MCF 10A (cell line): ENCODE measurements at regions not wholly inside any gene's neighbourhood (a gene's known extent, or its start where the extent isn't known, plus 50 kb on each side); places are given as distances from the start of the nearest gene placed in this dataset.
"Not testable (repeated sequence)": the region's sequence is repeated elsewhere in the genome, so short reads cannot be mapped to it uniquely, and the experiment has no call there.

Experiments used
- BruUV-seq: library from RNA; stranded (reverse); fragments of 400-500 nt; replicated peaks from 2 replicates; lab custom pipeline; 2021; lab: Mats Ljungman, UMichigan
- CTCF ChIA-PET: fragments of 300-600 bp; sonication (Branson Sonifier 250); formaldehyde crosslinking; extraction: SDS; loops from one replicate; lab custom pipeline; 2021; ENCODE audit warnings: antibody characterized with exemption, inconsistent platforms; lab: Yijun Ruan, JAX
- POLR2A ChIA-PET: fragments of 300-600, 350-650 bp; sonication (Branson Sonifier 250); formaldehyde crosslinking; extraction: SDS; loops from one replicate; lab custom pipeline; 2020; ENCODE audit warnings: antibody characterized with exemption, inconsistent platforms; lab: Yijun Ruan, JAX
- DNase-seq: peaks from one replicate; pipeline ENCODE4 v3.0.0-alpha.2; 2018; ENCODE audit not compliant: unreplicated experiment
- H3K27ac Mint-ChIP-seq: one replicate; pipeline ENCODE4 v1.8.0; 2022; ENCODE audit warnings: mild to moderate bottlenecking, low read depth, mixed read lengths; ENCODE audit not compliant: unreplicated experiment
- H3K27me3 Mint-ChIP-seq: one replicate; pipeline ENCODE4 v1.8.0; 2022; ENCODE audit warnings: mixed read lengths; ENCODE audit not compliant: insufficient read depth, unreplicated experiment
- H3K36me3 Mint-ChIP-seq: one replicate; pipeline ENCODE4 v1.8.0; 2022; ENCODE audit warnings: mild to moderate bottlenecking, moderate library complexity, mixed read lengths; ENCODE audit not compliant: insufficient read depth, unreplicated experiment
- H3K4me1 Mint-ChIP-seq: one replicate; pipeline ENCODE4 v1.8.0; 2022; ENCODE audit warnings: mixed read lengths; ENCODE audit not compliant: insufficient read depth, unreplicated experiment
- H3K4me3 Mint-ChIP-seq: one replicate; pipeline ENCODE4 v1.8.0; 2022; ENCODE audit warnings: mild to moderate bottlenecking, moderate library complexity, mixed read lengths; ENCODE audit not compliant: unreplicated experiment
- H3K9me3 Mint-ChIP-seq: one replicate; pipeline ENCODE4 v1.8.0; 2022; ENCODE audit warnings: mixed read lengths; ENCODE audit not compliant: unreplicated experiment
- CTCF ChIP-seq: fragments of 200-600 bp; IDR thresholded peaks from one replicate; pipeline ENCODE4 v1.8.0; 2022; ENCODE audit warnings: antibody characterized with exemption, mild to moderate bottlenecking; ENCODE audit not compliant: unreplicated experiment
- intact Hi-C: fragments of 100-400 bp; cut with micrococcal nuclease; formaldehyde crosslinking; loops from 2 replicates; pipeline ENCODE4 v1.14.1; 2022

GRCh38 chr3:189375532-189375931 is 203.8 kb downstream of the TPRG1 start:
- ChIA-PET POLR2A (interaction anchor here (0.9 to 1.3 kb wide), 3 partner anchors 14 to 22 kb away, joined by 3 to 4 read pairs (median 3); no protein-coding TSS in a partner anchor), CTCF (interaction anchor here (1.5 kb wide), 1 partner anchor 66 kb away, joined by 3 read pairs; no protein-coding TSS in a partner anchor)
- no TSS peak for BruUV-seq
- intact Hi-C loops: no loop called here
- Mint-ChIP-seq H3K27me3 (no peaks in the 10 kb centered on the region), H3K36me3 (no peaks in the 10 kb centered on the region), H3K27ac (no peak overlapping the region), H3K9me3 (no peaks in the 10 kb centered on the region), H3K4me3 (no peak overlapping the region), H3K4me1 (no peaks in the 10 kb centered on the region)
- DNase-seq: no peak
- no peak for TF ChIP-seq CTCF

- H3K4me1 Mint-ChIP-seq: peaks cover 4% of the 10 kb centered on the region
- TF ChIP-seq CTCF: no peak
- intact Hi-C loops: no loop called here
- CTCF ChIA-PET: no interaction called here
- no peaks in the 10 kb centered on the region for H3K27me3 Mint-ChIP-seq
- POLR2A ChIA-PET: interaction anchor here (0.7 to 1.4 kb wide), 7 partner anchors 9 to 455 kb away, joined by 3 to 6 read pairs (median 4); no protein-coding TSS in a partner anchor
- H3K4me3 Mint-ChIP-seq: no peak overlapping the region
- no TSS peak for BruUV-seq
- peaks cover 28% of the 10 kb centered on the region for H3K9me3 Mint-ChIP-seq
- peak overlapping the region; percentile 87 for H3K27ac Mint-ChIP-seq
- peaks cover 4% of the 10 kb centered on the region for H3K36me3 Mint-ChIP-seq
- peak; percentile 46 for DNase-seq
These were observed 211.9 kb downstream of the TPRG1 start for GRCh38 chr3:189383630-189384029.

GRCh38 chr3:189385880-189386279 is 214.1 kb downstream of the TPRG1 start:
- H3K36me3 Mint-ChIP-seq, H3K27me3 Mint-ChIP-seq, BruUV-seq, DNase-seq, H3K4me3 Mint-ChIP-seq, intact Hi-C loops, H3K4me1 Mint-ChIP-seq: not testable (repeated sequence)
- POLR2A ChIA-PET: interaction anchor here (1.2 to 1.3 kb wide), 2 partner anchors 31 to 109 kb away, joined by 4 to 5 read pairs; no protein-coding TSS in a partner anchor
- H3K9me3 Mint-ChIP-seq: peaks cover 27% of the 10 kb centered on the region
- CTCF ChIA-PET: interaction anchor here (0.7 kb wide), 1 partner anchor 999 kb away, joined by 3 read pairs; no protein-coding TSS in a partner anchor
- peak overlapping the region; percentile 71 for H3K27ac Mint-ChIP-seq

GRCh38 chr3:189386739-189387138 is 215.0 kb downstream of the TPRG1 start:
- Mint-ChIP-seq H3K27me3 (no peaks in the 10 kb centered on the region), H3K27ac (peak overlapping the region; percentile 71), H3K9me3 (peaks cover 20% of the 10 kb centered on the region), H3K4me1 (peaks cover 4% of the 10 kb centered on the region), H3K36me3 (peaks cover 1% of the 10 kb centered on the region), H3K4me3 (no peak overlapping the region)
- CTCF ChIA-PET: interaction anchor here (0.7 kb wide), 2 partner anchors 207 to 998 kb away, joined by 3 read pairs; no protein-coding TSS in a partner anchor
- BruUV-seq: no TSS peak
- no peak for TF ChIP-seq CTCF
- POLR2A ChIA-PET: interaction anchor here (0.7 to 1.3 kb wide), 2 partner anchors 32 to 406 kb away, joined by 5 to 6 read pairs; no protein-coding TSS in a partner anchor
- intact Hi-C loops: no loop called here
- DNase-seq: no peak
